Motor neuron (in vitro differentiated cells): ENCODE measurements at regions not wholly inside any gene's neighbourhood (a gene's known extent, or its start where the extent isn't known, plus 50 kb on each side); places are given as distances from the start of the nearest gene placed in this dataset.
"Not testable (repeated sequence)": the region's sequence is repeated elsewhere in the genome, so short reads cannot be mapped to it uniquely, and the experiment has no call there.

Experiments used
- ATAC-seq, 8 experiments: fragments of 200-7000 bp; cut with Tn5 transposase; replicated peaks in 6 of 8; 2 replicates each; pipeline ENCODE4 v1.8.0; 2021; ENCODE audit warnings: mild to moderate bottlenecking in 8 of 8, moderate library complexity in 8 of 8
- H3K27ac ChIP-seq, 2 donors: fragments of 250-450 bp; sonication (Bioruptor Pico); 2 replicates each; pipeline ENCODE4 v1.9.0; 2021; ENCODE audit warnings: antibody characterized with exemption in 2 of 2, mild to moderate bottlenecking in 2 of 2, moderate library complexity in 1 of 2
- H3K4me1 ChIP-seq, 2 donors: fragments of 250-450 bp; sonication (Bioruptor Pico); replicated peaks in 1 of 2; 2 replicates each; pipeline ENCODE4 v1.6.1; 2021; ENCODE audit warnings: antibody characterized with exemption in 2 of 2, mild to moderate bottlenecking in 2 of 2, moderate library complexity in 1 of 2
- H3K4me3 ChIP-seq, 5 donors: fragments of 250-450 bp; sonication (Bioruptor Pico); 2 replicates each; pipeline ENCODE4 v1.9.0; 2021; ENCODE audit warnings: antibody characterized with exemption in 5 of 5, mild to moderate bottlenecking in 5 of 5, moderate library complexity in 4 of 5
- WGBS, 10 experiments: fragments of 450-650 bp; shearing (Covaris generic); methylation state at CpG; one replicate each; pipeline ENCODE4 v1.0.0; 2022; 5-methylcytosine and 5-hydroxymethylcytosine counted together
- in situ Hi-C, 9 experiments: fragments of 400-800 bp; cut with MboI; loops; one replicate each; pipeline ENCODE4 v1.15.0; 2021; ENCODE audit warnings: low sequenced_read_pairs in 9 of 9, low pct_unique_long_range_greater_than_20kb in 2 of 9; ENCODE audit not compliant: unreplicated experiment in 9 of 9

GRCh38 chr7:131636092-131636491 is 79.7 kb upstream of the PODXL start:
- 71 to 100% (median 96%) methylated on average over 1 to 9 of the region's 13 CpGs; no CpG with 5 or more reads in 3 of the 10 experiments for WGBS, 10 experiments
- Histone ChIP-seq H3K4me1 (no peaks in the 10 kb centered on the region), H3K27ac (no peak overlapping the region), H3K4me3 (no peak overlapping the region)
- ATAC-seq: no peak
- in situ Hi-C loops: no loop called here

- H3K4me1 ChIP-seq, H3K27ac ChIP-seq, ATAC-seq, H3K4me3 ChIP-seq, in situ Hi-C loops: not testable (repeated sequence)
Measured at GRCh38 chr7:131634197-131634596, 77.8 kb upstream of the PODXL start.

DNA sequence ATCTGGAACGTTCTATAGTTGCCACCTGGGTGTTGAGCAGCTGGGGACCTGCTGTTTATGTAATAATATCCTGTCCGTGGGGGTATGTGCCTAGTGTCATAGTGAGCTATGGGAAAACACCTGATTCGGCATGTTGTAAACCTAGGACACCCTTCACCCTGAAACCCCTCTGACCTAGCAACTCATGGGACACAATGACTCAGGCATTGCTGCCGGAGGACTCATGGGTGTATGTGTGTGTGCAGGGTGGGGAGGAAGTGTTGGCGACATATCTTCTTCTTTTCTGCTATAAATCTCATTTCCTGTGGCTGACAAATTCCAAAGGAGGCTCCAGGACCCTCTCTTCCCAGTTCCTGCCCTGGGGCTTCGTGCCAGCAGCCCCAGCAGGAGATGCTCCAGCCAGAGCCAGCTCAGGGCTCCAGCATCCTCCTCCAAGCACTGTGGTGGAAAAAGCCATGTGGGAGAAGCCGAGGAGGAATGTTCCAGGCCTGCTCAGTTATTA is 77.0 kb upstream of the PODXL start:
- Histone ChIP-seq H3K27ac (no peak overlapping the region), H3K4me1 (peaks cover 0 to 6% of the 10 kb centered on the region in 2 donors), H3K4me3 (no peak overlapping the region)
- in situ Hi-C loops: no loop called here
- peak in 2 of 8 experiments; percentile 7 to 19 for ATAC-seq
- WGBS, 10 experiments: 0 to 100% (median 60%) methylated on average over 1 to 4 of the region's 7 CpGs; no CpG with 5 or more reads in 2 of the 10 experiments

DNA sequence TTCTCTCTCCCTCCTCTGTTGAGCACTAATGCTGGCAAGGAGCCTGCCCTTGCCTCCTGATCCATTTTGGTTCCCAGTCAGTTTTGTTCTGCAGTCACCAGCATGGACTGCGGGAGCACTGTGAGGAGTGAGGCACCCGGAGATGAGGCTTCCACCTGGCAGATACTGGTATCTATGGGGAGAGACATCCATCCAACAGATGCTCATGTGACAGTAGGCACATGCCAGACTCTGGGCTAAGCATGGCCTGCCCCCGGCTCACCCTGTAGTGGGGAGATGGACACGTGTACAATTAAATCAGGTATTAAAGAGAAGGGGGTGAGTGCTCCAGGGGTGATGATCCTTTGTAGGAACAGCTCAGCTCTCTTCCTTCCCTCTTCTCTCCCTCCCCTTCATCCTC is 74.0 kb upstream of the PODXL start:
- 90 to 100% methylated on average over 4 of the region's 4 CpGs; no CpG with 5 or more reads in 8 of the 10 experiments for WGBS, 10 experiments
- peaks cover 13 to 17% of the 10 kb centered on the region in 2 donors for H3K4me1 ChIP-seq
- H3K4me3 ChIP-seq: no peak overlapping the region
- in situ Hi-C loops: no loop called here
- no peak for ATAC-seq
- no peak overlapping the region for H3K27ac ChIP-seq

GRCh38 chr7:131629217-131629882 is 72.9 kb upstream of the PODXL start:
- in situ Hi-C loops: no loop called here
- Histone ChIP-seq H3K4me3 (no peak overlapping the region), H3K4me1 (peaks cover 16 to 18% of the 10 kb centered on the region in 2 donors), H3K27ac (no peak overlapping the region)
- ATAC-seq: peak in 3 of 8 experiments; percentile 54 to 65 (median 61)
- 0 to 79% (median 13%) methylated on average over 1 to 9 of the region's 13 CpGs; no CpG with 5 or more reads in 5 of the 10 experiments for WGBS, 10 experiments

- ATAC-seq: peak in 2 of 8 experiments; percentile 3 to 5
- in situ Hi-C loops: no loop called here
- no peak overlapping the region for H3K27ac ChIP-seq
- H3K4me1 ChIP-seq: peaks cover 16 to 18% of the 10 kb centered on the region in 2 donors
- WGBS, 10 experiments: 13 to 92% (median 55%) methylated on average over 1 to 5 of the region's 8 CpGs; no CpG with 5 or more reads in 2 of the 10 experiments
- no peak overlapping the region for H3K4me3 ChIP-seq
Measured at GRCh38 chr7:131628634-131629033, 72.2 kb upstream of the PODXL start.

- WGBS, 10 experiments: 0 to 90% (median 50%) methylated on average over 1 to 2 of the region's 6 CpGs; no CpG with 5 or more reads in 5 of the 10 experiments
- in situ Hi-C loops: no loop called here
- no peak overlapping the region for H3K27ac ChIP-seq
- peak in 2 of 8 experiments; percentile 23 to 46 for ATAC-seq
- H3K4me3 ChIP-seq: no peak overlapping the region
- H3K4me1 ChIP-seq: peaks cover 16 to 18% of the 10 kb centered on the region in 2 donors
Measured at GRCh38 chr7:131627735-131628190, 71.3 kb upstream of the PODXL start.

GRCh38 chr7:131626643-131627042 is 70.2 kb upstream of the PODXL start:
- H3K4me3 ChIP-seq: no peak overlapping the region
- in situ Hi-C loops: no loop called here
- no peak overlapping the region for H3K27ac ChIP-seq
- H3K4me1 ChIP-seq: peaks cover 16 to 18% of the 10 kb centered on the region in 2 donors
- no peak for ATAC-seq
- WGBS, 10 experiments: 33 to 100% (median 95%) methylated on average over 1 to 4 of the region's 6 CpGs; no CpG with 5 or more reads in 4 of the 10 experiments

- Histone ChIP-seq H3K4me1 (peaks cover 16 to 18% of the 10 kb centered on the region in 2 donors), H3K27ac (no peak overlapping the region), H3K4me3 (no peak overlapping the region)
- in situ Hi-C loops: no loop called here
- peak; percentile 53 to 84 (median 78) for ATAC-seq
- 0 to 47% (median 18%) methylated on average over 3 to 5 of the region's 12 CpGs; no CpG with 5 or more reads in 6 of the 10 experiments for WGBS, 10 experiments
Measured at GRCh38 chr7:131625817-131626372, 69.5 kb upstream of the PODXL start.

DNA sequence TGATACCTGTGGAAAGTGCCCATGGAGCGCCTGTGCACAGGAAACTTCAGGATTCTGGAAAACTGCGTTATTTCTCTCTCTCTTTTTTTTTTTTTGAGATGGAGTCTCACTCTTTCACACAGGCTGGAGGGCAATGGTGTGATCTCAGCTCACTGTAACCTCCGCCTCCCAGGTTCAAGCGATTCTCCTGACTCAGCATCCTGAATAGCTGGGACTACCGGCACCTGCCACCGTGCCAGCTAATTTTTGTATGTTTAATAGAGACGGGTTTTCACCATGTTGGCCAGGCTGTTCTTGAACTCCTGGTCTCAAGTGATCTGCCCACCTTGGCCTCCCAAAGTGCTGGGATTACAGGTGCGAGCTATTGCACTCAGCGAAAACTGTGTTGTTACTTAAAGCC is 68.9 kb upstream of the PODXL start:
- H3K4me3 ChIP-seq, in situ Hi-C loops, H3K27ac ChIP-seq: not testable (repeated sequence)
- 50 to 100% (median 80%) methylated on average over 2 to 8 of the region's 9 CpGs; no CpG with 5 or more reads in 2 of the 10 experiments for WGBS, 10 experiments
- H3K4me1 ChIP-seq: peaks cover 16 to 18% of the 10 kb centered on the region in 2 donors
- ATAC-seq: peak in 1 of 8 experiments; percentile 9

GRCh38 chr7:131624536-131624935 is 68.1 kb upstream of the PODXL start:
- no peak overlapping the region for H3K27ac ChIP-seq
- no peak for ATAC-seq
- no peak overlapping the region for H3K4me3 ChIP-seq

GRCh38 chr7:131623154-131623553 is 66.7 kb upstream of the PODXL start:
- no peak overlapping the region for H3K4me3 ChIP-seq
- ATAC-seq: peak in 1 of 8 experiments; percentile 33
- H3K4me1 ChIP-seq: peaks cover 11 to 15% of the 10 kb centered on the region in 2 donors
- 30 to 94% (median 75%) methylated on average over 1 to 8 of the region's 10 CpGs; no CpG with 5 or more reads in 4 of the 10 experiments for WGBS, 10 experiments
- H3K27ac ChIP-seq: no peak overlapping the region
- in situ Hi-C loops: no loop called here

More at GRCh38 chr7:131624536-131624935, 68.1 kb upstream of the PODXL start:
- in situ Hi-C loops: no loop called here
- WGBS, 10 experiments: 69 to 100% (median 90%) methylated on average over 3 to 7 of the region's 7 CpGs; no CpG with 5 or more reads in 5 of the 10 experiments
- H3K4me1 ChIP-seq: peaks cover 12 to 16% of the 10 kb centered on the region in 2 donors

- Histone ChIP-seq H3K4me1 (peaks cover 10 to 12% of the 10 kb centered on the region in 2 donors), H3K27ac (no peak overlapping the region), H3K4me3 (no peak overlapping the region)
- ATAC-seq: no peak
- in situ Hi-C loops: no loop called here
- WGBS, 10 experiments: 0 to 100% (median 80%) methylated on average over 1 of the region's 2 CpGs; no CpG with 5 or more reads in 4 of the 10 experiments
Measured at GRCh38 chr7:131621652-131622051, 65.2 kb upstream of the PODXL start.
